ENCODE measurements at regions not wholly inside any gene's neighbourhood (a gene's known extent, or its start where the extent isn't known, plus 50 kb on each side); places are given as distances from the start of the nearest gene placed in this dataset.

- no peak for TF ChIP-seq GRHL2 (CRISPR knock-in tag; IDR thresholded peaks at IDR 0.05; ENCODE audit: insufficient replicate concordance, severe bottlenecking)
These were observed 273.9 kb upstream of the IRX2 start (continued) for GRCh38 chr5:3025392-3025791.

- TF ChIP-seq ZNF416 (CRISPR knock-in tag; IDR thresholded peaks at IDR 0.05) (no peak), HMGA2 (CRISPR knock-in tag; IDR thresholded peaks at IDR 0.05) (no peak), GABPB1 (CRISPR knock-in tag; IDR thresholded peaks at IDR 0.05) (no peak), JUN (CRISPR knock-in tag; IDR thresholded peaks at IDR 0.05) (no peak), USF2 (CRISPR knock-in tag; IDR thresholded peaks at IDR 0.05) (no peak), PREB (CRISPR knock-in tag; IDR thresholded peaks at IDR 0.05; ENCODE audit: borderline replicate concordance) (no peak), ZSCAN18 (CRISPR knock-in tag; IDR thresholded peaks at IDR 0.05) (no peak), AFF4 (CRISPR knock-in tag; IDR thresholded peaks at IDR 0.05; ENCODE audit: borderline replicate concordance) (no peak), CDX4 (CRISPR knock-in tag; IDR thresholded peaks at IDR 0.05; ENCODE audit: borderline replicate concordance) (no peak), ZBTB43 (CRISPR knock-in tag; IDR thresholded peaks at IDR 0.05) (no peak)
- ChIA-PET CTCF (no interaction called here), POLR2A (no interaction called here)
- no peak for ATAC-seq
- Mint-ChIP-seq H3K9me3 (peaks cover 10% of the 10 kb centered on the region), H3K27me3 (ENCODE audit: low read depth) (no peaks in the 10 kb centered on the region), H3K4me3 (no peak overlapping the region), H3K36me3 (no peaks in the 10 kb centered on the region), H3K4me1 (peaks cover 19% of the 10 kb centered on the region), H3K27ac (no peak overlapping the region)
- no peak for DNase-seq (ENCODE audit: low spot score)
These were observed 273.5 kb upstream of the IRX2 start for GRCh38 chr5:3024976-3025375.

- CTCF ChIA-PET = no interaction called here
- Mint-ChIP-seq H3K4me1 (peaks cover 19% of the 10 kb centered on the region), H3K27ac (no peak overlapping the region), H3K36me3 (no peaks in the 10 kb centered on the region), H3K4me3 (no peak overlapping the region), H3K9me3 (peaks cover 10% of the 10 kb centered on the region), H3K27me3 (ENCODE audit: low read depth) (no peaks in the 10 kb centered on the region)
- no peak for DNase-seq (ENCODE audit: low spot score)
- ATAC-seq = no peak
- POLR2A ChIA-PET = no interaction called here
- TF ChIP-seq USF2 (CRISPR knock-in tag; IDR thresholded peaks at IDR 0.05) (no peak), E2F1 (CRISPR knock-in tag; IDR thresholded peaks at IDR 0.05) (no peak), FOXP1 (CRISPR knock-in tag; IDR thresholded peaks at IDR 0.05; ENCODE audit: borderline replicate concordance) (no peak), CTCF (IDR thresholded peaks at IDR 0.05) (no peak), ZNF671 (CRISPR knock-in tag; IDR thresholded peaks at IDR 0.05) (no peak), PREB (CRISPR knock-in tag; IDR thresholded peaks at IDR 0.05; ENCODE audit: borderline replicate concordance) (no peak)
These were observed 273.1 kb upstream of the IRX2 start for GRCh38 chr5:3024554-3024953.

All from WTC11 (cell line).